Left lung (tissue), 4 donors: ENCODE measurements at regions not wholly inside any gene's neighbourhood (a gene's known extent, or its start where the extent isn't known, plus 50 kb on each side); places are given as distances from the start of the nearest gene placed in this dataset.

Experiments
- ATAC-seq: fragments of 200-7000 bp; cut with Tn5 transposase; one replicate; pipeline ENCODE4 v1.9.1; 2020; ENCODE audit warnings: moderate library complexity
- DNase-seq, 4 donors: peaks; one replicate each; pipeline ENCODE4 v3.0.0-alpha.2; 2013 to 2020
- H3K27ac ChIP-seq, 2 donors: fragments of 200-600 bp; sonication (generic) in 1 of 2; one replicate each; pipeline versions ENCODE4 v1.5.0 to v1.8.0; 2020 to 2021
- H3K27me3 ChIP-seq, 2 donors: fragments of 200-600 bp; sonication (generic) in 1 of 2; one replicate each; pipeline versions ENCODE4 v1.5.0 to v1.8.0; 2020 to 2021
- H3K36me3 ChIP-seq, 2 donors: fragments of 200-600 bp; sonication (generic) in 1 of 2; one replicate each; pipeline versions ENCODE4 v1.5.0 to v1.8.0; 2020 to 2021
- H3K4me1 ChIP-seq, 2 donors: fragments of 200-600 bp; one replicate each; pipeline ENCODE4 v1.8.0; 2021
- H3K4me3 ChIP-seq, 2 donors: fragments of 200-600 bp; sonication (generic) in 1 of 2; one replicate each; pipeline versions ENCODE4 v1.5.0 to v1.8.0; 2020 to 2021; ENCODE audit warnings: mild to moderate bottlenecking in 1 of 2
- H3K9me3 ChIP-seq, 2 donors: fragments of 200-600 bp; sonication (generic) in 1 of 2; one replicate each; pipeline versions ENCODE4 v1.5.0 to v1.8.0; 2020 to 2021
- CTCF ChIP-seq, 2 donors: fragments of 200-600 bp; sonication (generic) in 1 of 2; IDR thresholded peaks; one replicate each; pipeline versions ENCODE4 v1.5.0 to v1.8.0; 2021; ENCODE audit warnings: antibody characterized with exemption in 2 of 2
- intact Hi-C, 2 donors: fragments of 100-400 bp; cut with DNase I; formaldehyde crosslinking; loops; one replicate each; pipeline versions ENCODE4 v1.11.2 to v1.14.2; 2022
- donor health status: DM: no; HTN: yes; CAD: no.
- donor health status: DM: no; HTN: no; CAD: no.

- Histone ChIP-seq H3K9me3 (no peaks in the 10 kb centered on the region), H3K27ac (peak overlapping the region in 1 of 2 donors; percentile 89), H3K36me3 (no peaks in the 10 kb centered on the region), H3K27me3 (peaks cover 0 to 18% of the 10 kb centered on the region in 2 donors), H3K4me3 (no peak overlapping the region), H3K4me1 (peaks cover 0 to 10% of the 10 kb centered on the region in 2 donors)
- DNase-seq (no peak), ATAC-seq (peak; percentile 35)
- intact Hi-C loops = no loop called here
- TF ChIP-seq CTCF (IDR thresholded peaks at IDR 0.05) = no peak
These were observed 76.1 kb upstream of the PDSS1 start for GRCh38 chr10:26621243-26621888.

GRCh38 chr10:26621889-26622711 is 75.4 kb upstream of the PDSS1 start:
- intact Hi-C loops = no loop called here
- peak overlapping the region; percentile 58 to 89 for H3K27ac ChIP-seq
- H3K4me1 ChIP-seq = peaks cover 0 to 10% of the 10 kb centered on the region in 2 donors
- no peak for TF ChIP-seq CTCF (IDR thresholded peaks at IDR 0.05)
- ATAC-seq (peak; percentile 93), DNase-seq (peak in 3 of 4 donors; percentile 7 to 91 (median 74))
- H3K27me3 ChIP-seq = peaks cover 0 to 18% of the 10 kb centered on the region in 2 donors
- peak overlapping the region; percentile 28 to 43 for H3K4me3 ChIP-seq
- H3K9me3 ChIP-seq = no peaks in the 10 kb centered on the region
- no peaks in the 10 kb centered on the region for H3K36me3 ChIP-seq

GRCh38 chr10:26622891-26623290 is 74.6 kb upstream of the PDSS1 start:
- Histone ChIP-seq H3K27ac (peak overlapping the region in 1 of 2 donors; percentile 89), H3K36me3 (no peaks in the 10 kb centered on the region), H3K4me1 (peaks cover 0 to 10% of the 10 kb centered on the region in 2 donors), H3K9me3 (no peaks in the 10 kb centered on the region), H3K27me3 (peaks cover 0 to 18% of the 10 kb centered on the region in 2 donors), H3K4me3 (peak overlapping the region in 1 of 2 donors; percentile 43)
- DNase-seq = no peak
- ATAC-seq = no peak
- intact Hi-C loops = no loop called here
- no peak for TF ChIP-seq CTCF (IDR thresholded peaks at IDR 0.05)

DNA sequence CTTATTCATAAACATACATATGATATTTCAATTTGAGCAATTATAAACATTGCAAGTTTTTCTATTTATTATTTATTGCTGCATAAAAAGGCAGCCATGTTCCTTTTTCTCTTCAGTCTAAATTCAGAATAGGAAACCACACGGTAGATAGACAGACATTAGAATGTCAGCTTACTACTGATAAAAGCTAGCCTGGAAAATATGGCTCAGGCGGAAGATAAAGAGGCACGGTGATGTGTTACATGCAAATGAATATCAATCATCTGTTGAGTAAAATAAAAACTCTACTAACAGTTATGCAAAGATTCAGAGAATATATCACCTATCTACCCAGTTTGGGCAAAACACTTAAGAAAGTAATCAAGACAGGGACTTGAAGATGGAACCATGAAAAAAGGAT is 73.5 kb upstream of the PDSS1 start:
- Histone ChIP-seq H3K36me3 (no peaks in the 10 kb centered on the region), H3K9me3 (no peaks in the 10 kb centered on the region), H3K27me3 (peaks cover 0 to 18% of the 10 kb centered on the region in 2 donors), H3K4me3 (no peak overlapping the region), H3K4me1 (peaks cover 0 to 10% of the 10 kb centered on the region in 2 donors), H3K27ac (no peak overlapping the region)
- intact Hi-C loops = no loop called here
- ATAC-seq (no peak), DNase-seq (no peak)
- TF ChIP-seq CTCF (IDR thresholded peaks at IDR 0.05) = no peak

DNA sequence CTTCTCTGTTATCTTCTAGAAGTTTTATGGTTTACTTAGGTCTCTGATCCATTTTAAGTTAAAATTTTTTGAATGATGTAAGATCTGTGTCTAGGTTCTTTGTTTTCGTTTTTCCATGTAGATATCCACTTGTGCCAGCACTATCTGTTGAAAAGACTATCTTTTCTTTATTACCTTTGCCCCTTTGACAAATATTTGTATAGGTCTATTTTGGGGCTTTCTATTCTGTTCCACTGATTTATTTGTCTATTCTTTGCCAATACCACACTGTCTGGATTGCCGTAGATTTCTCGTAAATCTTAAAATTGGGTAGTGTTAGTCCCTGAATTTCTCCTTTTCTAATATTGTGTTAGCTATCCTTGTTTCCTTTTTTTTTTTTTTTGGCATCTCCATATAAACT is 71.4 kb upstream of the PDSS1 start:
- ATAC-seq (no peak), DNase-seq (no peak)
- H3K4me3 ChIP-seq = no peak overlapping the region
- intact Hi-C loops = no loop called here
- H3K36me3 ChIP-seq = no peaks in the 10 kb centered on the region
- peaks cover 0 to 18% of the 10 kb centered on the region in 2 donors for H3K27me3 ChIP-seq
- H3K27ac ChIP-seq = no peak overlapping the region
- no peak for TF ChIP-seq CTCF (IDR thresholded peaks at IDR 0.05)
- H3K9me3 ChIP-seq = no peaks in the 10 kb centered on the region
- peaks cover 0 to 10% of the 10 kb centered on the region in 2 donors for H3K4me1 ChIP-seq
